HepG2 (cell line): ENCODE measurements at regions not wholly inside any gene's neighbourhood (a gene's known extent, or its start where the extent isn't known, plus 50 kb on each side); places are given as distances from the start of the nearest gene placed in this dataset.

Experiments used
- ATAC-seq: fragments of 200-7000 bp; cut with Tn5 transposase; 3 replicates; pipeline ENCODE4 v1.9.1; 2020; ENCODE audit warnings: mild to moderate bottlenecking, moderate library complexity
- BruUV-seq: library from RNA; stranded (reverse); fragments of 400-500 nt; replicated peaks from 2 replicates; lab custom pipeline; 2021; lab: Mats Ljungman, UMichigan
- CTCF ChIA-PET: fragments of 300-600 bp; formaldehyde crosslinking; extraction: SDS; loops from one replicate; lab custom pipeline; 2021; ENCODE audit warnings: low total read pairs, inconsistent platforms, low intra/inter-chr PET ratio; lab: Yijun Ruan, JAX
- POLR2A ChIA-PET: fragments of 350-600 bp; sonication (Branson Sonifier 250); formaldehyde crosslinking; loops from one replicate; lab custom pipeline; 2020; ENCODE audit warnings: antibody characterized with exemption, inconsistent platforms; lab: Yijun Ruan, JAX
- DNase-seq: peaks from one replicate; pipeline ENCODE4 v3.0.0-alpha.2; 2015; ENCODE audit warnings: low spot score
- FAIRE-seq: peaks from 3 replicates; lab custom pipeline; 2011; peaks lifted over from hg19 to GRCh38; lab: Jason Lieb, UNC
- H2AFZ ChIP-seq: one replicate; pipeline ENCODE4 v1.6.1; 2011; ENCODE audit warnings: low read length, inconsistent platforms
- H3K27ac ChIP-seq: fragments of 300-600 bp; 3 replicates; pipeline ENCODE4 v1.8.0; 2011; ENCODE audit warnings: mixed run types, mild to moderate bottlenecking, mixed read lengths, low read length, inconsistent platforms; ENCODE audit not compliant: insufficient read depth; ENCODE audit errors: extremely low read length
- H3K27me3 ChIP-seq, 2 experiments: fragments of 200-600 bp in 1 of 2; 2 replicates in 1 of 2; 3 replicates in 1 of 2; pipeline versions ENCODE4 v1.6.0 to v1.8.0; 2011; ENCODE audit warnings: low read length in 2 of 2, mild to moderate bottlenecking in 2 of 2, moderate library complexity in 2 of 2, inconsistent platforms in 1 of 2; ENCODE audit not compliant: insufficient read depth in 2 of 2, control insufficient read depth in 1 of 2
- H3K36me3 ChIP-seq, 2 experiments: fragments of 200-600 bp in 1 of 2; replicated peaks in 1 of 2; 2 replicates in 1 of 2; 3 replicates in 1 of 2; pipeline versions ENCODE4 v1.5.1 to v1.8.0; 2011; ENCODE audit warnings: low read length in 2 of 2, inconsistent platforms in 1 of 2; ENCODE audit not compliant: insufficient read depth in 2 of 2, control insufficient read depth in 1 of 2
- H3K4me1 ChIP-seq: 2 replicates; pipeline ENCODE4 v1.5.1; 2012; ENCODE audit warnings: low read length, inconsistent platforms; ENCODE audit not compliant: insufficient read depth
- H3K4me2 ChIP-seq: 2 replicates; pipeline ENCODE4 v1.6.0; 2011; ENCODE audit warnings: low read depth, low read length, inconsistent platforms
- H3K4me3 ChIP-seq, 3 experiments: fragments of 200-600 bp in 1 of 3; sonication (generic), shearing (Covaris generic) in 1 of 3; replicated peaks in 1 of 3; 2 replicates each; pipeline ENCODE4 v1.5.1; 2011 to 2016; ENCODE audit warnings: low read length in 3 of 3, inconsistent platforms in 2 of 3, low read depth in 2 of 3, mild to moderate bottlenecking in 2 of 3, control low read depth in 1 of 3, mixed read lengths in 1 of 3; ENCODE audit not compliant: insufficient read depth in 1 of 3
- H3K79me2 ChIP-seq: one replicate; pipeline ENCODE4 v1.6.1; 2011; ENCODE audit warnings: low read length, inconsistent platforms; ENCODE audit not compliant: insufficient read depth
- H3K9ac ChIP-seq: 2 replicates; pipeline ENCODE4 v1.6.0; 2011; ENCODE audit warnings: mild to moderate bottlenecking, low read depth, low read length, inconsistent platforms; ENCODE audit not compliant: insufficient read depth
- H3K9me3 ChIP-seq: 2 replicates; pipeline ENCODE4 v1.5.1; 2012; ENCODE audit warnings: mild to moderate bottlenecking, low read length
- H4K20me1 ChIP-seq: 2 replicates; pipeline ENCODE4 v1.6.0; 2011; ENCODE audit warnings: inconsistent platforms, mild to moderate bottlenecking, low read length, moderate library complexity; ENCODE audit not compliant: insufficient read depth
- MIER2 ChIP-seq: IDR thresholded peaks from 2 replicates; pipeline ENCODE4 v1.6.1; 2016; ENCODE audit warnings: missing biosample characterization, missing genetic modification reagents
- REST ChIP-seq, 2 experiments: IDR thresholded peaks; 2 replicates each; pipeline ENCODE4 v1.6.1; 2011 to 2012; ENCODE audit warnings: low read length in 2 of 2, borderline replicate concordance in 1 of 2, low read depth in 1 of 2, mild to moderate bottlenecking in 1 of 2, moderate library complexity in 1 of 2
- RFX1 ChIP-seq: fragments of 450-650 bp; IDR thresholded peaks from 2 replicates; pipeline ENCODE4 v1.6.1; 2017
- SP4 ChIP-seq: sonication (generic); formaldehyde crosslinking; IDR thresholded peaks from 2 replicates; pipeline ENCODE4 v1.8.1; 2023; ENCODE audit warnings: mild to moderate bottlenecking, missing genetic modification reagents
- TBP ChIP-seq: sonication (generic); formaldehyde crosslinking; IDR thresholded peaks from 2 replicates; pipeline ENCODE4 v1.5.0; 2020; ENCODE audit warnings: missing genetic modification reagents
- ZBTB42 ChIP-seq: sonication (generic); formaldehyde crosslinking; IDR thresholded peaks from 2 replicates; pipeline ENCODE4 v1.5.0; 2020; ENCODE audit warnings: mild to moderate bottlenecking, missing genetic modification reagents
- ZNF205 ChIP-seq: IDR thresholded peaks from 2 replicates; pipeline ENCODE4 v1.6.1; 2018; ENCODE audit warnings: missing biosample characterization, missing genetic modification reagents
- WGBS: methylation state at CpG from one replicate; pipeline ENCODE4 v1.1.6; 2017; ENCODE audit warnings: low lambda C conversion rate; 5-methylcytosine and 5-hydroxymethylcytosine counted together
- in situ Hi-C: cut with HindIII; loops from 2 replicates; pipeline ENCODE4 v1.10.0; 2017; ENCODE audit warnings: low pct_unique_long_range_greater_than_20kb; ENCODE audit not compliant: extremely low pct_ligation_motif_present
- intact Hi-C: fragments of 100-400 bp; cut with micrococcal nuclease; formaldehyde crosslinking; loops from one replicate; pipeline ENCODE4 v1.10.0; 2022; ENCODE audit not compliant: unreplicated experiment
- TF ChIP-seq, protein P1 (sequence below): sonication (generic); formaldehyde crosslinking; IDR thresholded peaks from 2 replicates; pipeline ENCODE4 v1.5.0; 2020; ENCODE audit warnings: mild to moderate bottlenecking, missing genetic modification reagents

DNA sequence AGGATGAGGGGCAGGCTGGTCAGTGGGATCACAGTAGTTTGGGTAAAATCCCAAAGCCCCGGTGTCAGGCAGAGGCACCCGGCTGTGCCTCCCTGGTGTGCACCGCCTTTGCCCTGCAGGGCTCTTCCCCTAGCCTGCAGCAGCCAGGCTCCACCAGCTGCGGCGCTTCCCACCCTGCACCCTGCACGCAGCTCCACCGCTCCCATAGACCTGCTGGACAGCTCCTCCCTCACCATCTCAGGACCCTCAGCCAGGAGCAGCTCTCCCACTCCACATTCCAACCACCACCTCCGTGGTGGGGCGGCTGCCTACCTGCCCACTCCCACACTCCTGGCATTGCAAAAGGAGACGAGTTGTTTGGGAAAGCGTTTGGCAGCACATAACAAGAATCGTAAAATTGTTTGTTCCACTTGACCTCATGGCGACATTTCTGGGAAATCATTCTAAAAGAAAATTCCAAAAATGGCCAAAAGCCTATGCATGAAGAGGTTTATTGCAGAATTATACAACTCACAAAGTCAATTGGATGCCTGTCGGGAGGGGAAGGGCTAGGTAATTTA is 287.4 kb upstream of the HDAC4 start:
- Histone ChIP-seq H3K4me3 (no peak overlapping the region), H3K27me3 (peaks cover 3 to 54% of the 10 kb centered on the region in 2 experiments; a peak in 4 of 5 replicates), H2AFZ (no peak overlapping the region), H3K9me3 (no peaks in the 10 kb centered on the region), H4K20me1 (no peaks in the 10 kb centered on the region), H3K27ac (no peak overlapping the region), H3K4me1 (no peaks in the 10 kb centered on the region)
- intact Hi-C loops = no loop called here
- POLR2A ChIA-PET = no interaction called here
- DNase-seq (no peak), ATAC-seq (peak; percentile 82)
- CTCF ChIA-PET = no interaction called here
- 22% methylated on average over 12 of the region's 14 CpGs for WGBS
- BruUV-seq = no TSS peak
- TF ChIP-seq MIER2 (CRISPR knock-in tag) (peak; percentile 83), RFX1 (no peak), TBP (CRISPR knock-in tag) (no peak), ZNF205 (CRISPR knock-in tag) (no peak), ZBTB42 (CRISPR knock-in tag) (no peak), SP4 (CRISPR knock-in tag) (no peak), REST (IDR thresholded peaks at IDR 0.05; ENCODE audit: borderline replicate concordance in 1 of 2, low read depth in 1 of 2, low read length in 2 of 2) (peak; percentile 49 to 87)
- TF ChIP-seq, protein P1, sequence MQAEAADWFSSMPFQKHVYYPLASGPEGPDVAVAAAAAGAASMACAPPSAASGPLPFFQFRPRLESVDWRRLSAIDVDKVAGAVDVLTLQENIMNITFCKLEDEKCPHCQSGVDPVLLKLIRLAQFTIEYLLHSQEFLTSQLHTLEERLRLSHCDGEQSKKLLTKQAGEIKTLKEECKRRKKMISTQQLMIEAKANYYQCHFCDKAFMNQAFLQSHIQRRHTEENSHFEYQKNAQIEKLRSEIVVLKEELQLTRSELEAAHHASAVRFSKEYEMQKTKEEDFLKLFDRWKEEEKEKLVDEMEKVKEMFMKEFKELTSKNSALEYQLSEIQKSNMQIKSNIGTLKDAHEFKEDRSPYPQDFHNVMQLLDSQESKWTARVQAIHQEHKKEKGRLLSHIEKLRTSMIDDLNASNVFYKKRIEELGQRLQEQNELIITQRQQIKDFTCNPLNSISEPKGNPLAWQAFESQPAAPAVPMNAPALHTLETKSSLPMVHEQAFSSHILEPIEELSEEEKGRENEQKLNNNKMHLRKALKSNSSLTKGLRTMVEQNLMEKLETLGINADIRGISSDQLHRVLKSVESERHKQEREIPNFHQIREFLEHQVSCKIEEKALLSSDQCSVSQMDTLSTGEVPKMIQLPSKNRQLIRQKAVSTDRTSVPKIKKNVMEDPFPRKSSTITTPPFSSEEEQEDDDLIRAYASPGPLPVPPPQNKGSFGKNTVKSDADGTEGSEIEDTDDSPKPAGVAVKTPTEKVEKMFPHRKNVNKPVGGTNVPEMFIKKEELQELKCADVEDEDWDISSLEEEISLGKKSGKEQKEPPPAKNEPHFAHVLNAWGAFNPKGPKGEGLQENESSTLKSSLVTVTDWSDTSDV = no peak
- TF ChIP-seq, all 625 proteins: peak for 2
- Histone ChIP-seq H3K4me2 (no peak overlapping the region), H3K36me3 (no peaks in the 10 kb centered on the region), H3K79me2 (no peaks in the 10 kb centered on the region), H3K9ac (no peak overlapping the region)
- in situ Hi-C loops = no loop called here
- FAIRE-seq = no peak
